GM18507 (cell line): ENCODE measurements at regions not wholly inside any gene's neighbourhood (a gene's known extent, or its start where the extent isn't known, plus 50 kb on each side); places are given as distances from the start of the nearest gene placed in this dataset.
"Not testable (repeated sequence)": the region's sequence is repeated elsewhere in the genome, so short reads cannot be mapped to it uniquely, and the experiment has no call there.

Source experiments
- DNase-seq: peaks from one replicate; pipeline ENCODE4 v3.0.0; 2011; ENCODE audit warnings: low read depth; ENCODE audit not compliant: insufficient read length; ENCODE audit errors: extremely low spot score
- FAIRE-seq: peaks from 2 replicates; lab custom pipeline; 2011; peaks lifted over from hg19 to GRCh38; lab: Jason Lieb, UNC

GRCh38 chr13:81637457-81637856 is 1296.5 kb upstream of the SPRY2 start:
- FAIRE-seq, result no peak
- no peak for DNase-seq

DNA sequence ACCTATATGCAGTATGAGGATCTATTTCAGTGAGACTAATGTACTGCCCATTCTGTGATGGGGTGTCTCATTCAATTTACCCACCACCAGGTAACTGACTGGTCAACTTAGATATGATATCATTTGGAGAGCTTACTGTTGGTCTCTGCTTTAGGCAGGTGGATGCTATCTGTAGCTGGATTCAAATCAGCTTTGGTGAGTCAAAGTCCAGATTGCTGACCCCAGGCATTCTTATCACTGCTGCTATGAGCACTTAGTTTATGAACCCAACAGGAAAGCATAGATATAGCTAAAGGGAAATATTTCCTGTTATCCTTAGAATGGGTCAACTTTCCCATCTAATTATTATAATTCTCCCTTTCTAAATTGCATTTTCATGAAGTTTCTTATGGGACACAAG is 1295.2 kb upstream of the SPRY2 start:
- DNase-seq, result no peak
- FAIRE-seq, result no peak

- DNase-seq, result no peak
- FAIRE-seq, result no peak
These were observed 1274.1 kb upstream of the SPRY2 start for GRCh38 chr13:81615031-81615430.

- FAIRE-seq, result no peak
- DNase-seq, result no peak
These were observed 1269.7 kb upstream of the SPRY2 start for GRCh38 chr13:81610644-81611043.

DNA sequence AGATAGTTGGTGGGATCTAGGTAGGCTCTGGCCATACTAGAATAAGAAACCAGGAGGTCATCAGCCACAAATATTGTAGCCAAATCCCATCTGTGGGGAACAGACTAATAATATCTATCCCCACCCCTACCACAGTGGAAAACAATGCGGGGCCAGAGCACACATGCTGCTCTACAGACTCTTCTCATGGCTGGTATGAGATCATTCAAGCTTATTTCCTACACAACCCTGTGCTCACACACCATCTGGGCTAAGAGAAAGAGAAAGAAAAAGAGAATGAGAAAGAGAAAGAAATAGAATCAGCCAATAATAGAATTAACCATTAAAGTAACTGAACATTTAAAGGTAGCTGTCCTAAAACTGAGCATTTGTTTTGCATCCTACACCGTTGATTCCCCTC is 1268.4 kb upstream of the SPRY2 start:
- FAIRE-seq (no peak), DNase-seq (no peak)

GRCh38 chr13:81606074-81606473 is 1265.1 kb upstream of the SPRY2 start:
- DNase-seq (no peak), FAIRE-seq (no peak)

DNA sequence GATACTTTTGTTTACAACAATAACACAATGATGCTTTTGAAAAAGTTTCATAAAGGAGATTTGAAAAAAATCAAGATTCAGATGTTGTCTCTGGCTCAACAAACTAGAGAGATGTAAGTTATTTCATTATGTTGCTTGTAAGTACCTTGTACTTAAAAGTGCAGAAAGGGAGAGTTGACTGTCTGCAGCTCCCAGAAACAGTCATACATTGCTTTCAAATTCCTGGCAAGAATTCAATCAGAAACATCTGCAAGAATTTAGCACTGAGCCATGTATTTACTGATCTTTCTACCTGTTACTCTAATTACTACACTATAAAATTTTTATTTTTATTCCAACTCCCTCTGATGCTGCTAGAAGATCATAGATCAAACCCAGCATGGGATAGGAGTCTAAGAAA is 1261.3 kb upstream of the SPRY2 start:
- FAIRE-seq (no peak), DNase-seq (no peak)

DNA sequence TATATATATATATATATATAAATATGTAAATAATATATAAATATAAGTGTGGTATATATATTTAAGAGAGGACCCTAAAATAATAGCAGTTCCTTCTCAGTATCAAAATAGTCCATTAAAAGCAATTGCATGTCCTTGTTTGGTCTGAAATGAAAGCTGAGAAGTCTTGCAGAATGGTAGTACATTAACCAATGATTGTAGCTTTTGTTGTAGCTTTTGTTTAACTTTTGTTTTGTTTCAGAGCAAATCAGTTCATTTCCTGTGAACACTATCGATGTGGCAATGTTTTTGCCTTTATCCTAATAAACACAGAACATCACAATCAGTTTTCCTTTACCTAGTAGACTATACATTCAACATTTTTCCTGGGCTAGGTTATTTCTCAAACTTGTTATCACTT is 1256.2 kb upstream of the SPRY2 start:
- FAIRE-seq (no peak), DNase-seq (no peak)

- DNase-seq, result no peak
- FAIRE-seq, result no peak
These were observed 1255.4 kb upstream of the SPRY2 start for GRCh38 chr13:81596224-81596753.

GRCh38 chr13:81591528-81592220 is 1250.7 kb upstream of the SPRY2 start:
- FAIRE-seq (no peak), DNase-seq (no peak)

DNA sequence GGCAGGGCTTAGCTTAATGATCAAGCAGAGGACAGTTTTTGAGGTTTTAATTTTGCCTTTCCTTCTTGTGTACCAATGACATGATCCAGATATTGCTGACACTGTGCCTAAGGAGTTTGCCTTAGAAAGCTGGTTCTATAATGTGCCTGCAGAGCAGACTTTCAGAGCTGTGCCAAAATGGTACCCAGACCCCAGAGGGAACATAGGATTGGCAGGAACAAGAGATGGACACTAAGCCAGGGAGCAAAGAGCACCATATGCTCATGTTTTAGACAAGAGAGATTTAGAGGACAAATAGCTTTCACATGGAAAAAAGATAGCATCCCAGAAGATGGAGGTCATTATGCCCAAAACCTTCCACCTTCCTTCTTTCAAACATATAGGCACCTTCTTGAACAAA is 1241.5 kb upstream of the SPRY2 start:
- no peak for DNase-seq
- no peak for FAIRE-seq

- FAIRE-seq, result no peak
These were observed 1236.8 kb upstream of the SPRY2 start for GRCh38 chr13:81577601-81578195.

GRCh38 chr13:81568824-81569223 is 1227.9 kb upstream of the SPRY2 start:
- no peak for DNase-seq
- FAIRE-seq, result no peak

More at GRCh38 chr13:81577601-81578195, 1236.8 kb upstream of the SPRY2 start:
- DNase-seq, result no peak

GRCh38 chr13:81565849-81566248 is 1224.9 kb upstream of the SPRY2 start:
- DNase-seq (no peak), FAIRE-seq (no peak)

DNA sequence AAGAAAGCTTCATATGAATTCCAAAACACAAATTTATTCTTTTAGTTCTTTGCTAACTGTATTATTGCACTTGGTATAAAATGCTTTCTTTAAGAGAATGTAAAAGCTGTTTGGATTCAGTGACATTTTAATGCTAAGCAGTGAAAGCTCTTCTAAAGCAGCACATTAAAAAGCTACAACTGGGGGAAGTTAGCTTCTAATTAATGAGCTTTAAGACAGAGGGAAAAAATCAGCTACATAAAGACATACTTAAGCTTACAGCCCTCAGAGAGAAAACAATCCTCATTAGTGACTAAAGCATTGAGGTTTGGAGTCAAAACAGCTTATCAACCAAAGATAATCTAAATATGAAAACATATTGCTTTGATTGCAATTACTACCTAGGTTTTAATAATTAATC is 1222.2 kb upstream of the SPRY2 start:
- DNase-seq (no peak), FAIRE-seq (no peak)

- DNase-seq, result no peak
- no peak for FAIRE-seq
These were observed 1221.7 kb upstream of the SPRY2 start for GRCh38 chr13:81562598-81562997.

DNA sequence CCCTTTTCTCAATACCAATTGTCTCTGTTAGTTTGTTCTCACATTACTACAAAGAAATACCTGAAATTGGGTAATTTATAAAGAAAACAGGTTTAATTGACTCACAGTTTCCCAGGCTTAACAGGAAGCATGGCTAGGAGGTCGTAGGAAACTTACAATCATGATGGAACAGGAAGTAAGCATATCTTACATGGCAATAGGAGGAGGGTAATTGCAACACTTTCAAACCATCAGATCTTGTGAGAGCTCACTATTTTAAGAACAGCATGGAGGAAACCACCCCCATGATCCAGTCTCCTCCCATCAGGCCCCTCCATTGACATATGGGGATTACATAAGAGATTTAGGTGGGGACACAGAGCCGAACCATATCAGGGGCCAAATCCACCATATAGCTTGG is 1210.1 kb upstream of the SPRY2 start:
- FAIRE-seq, result no peak
- no peak for DNase-seq

GRCh38 chr13:81546294-81546693 is 1205.4 kb upstream of the SPRY2 start:
- FAIRE-seq, DNase-seq: not testable (repeated sequence)

DNA sequence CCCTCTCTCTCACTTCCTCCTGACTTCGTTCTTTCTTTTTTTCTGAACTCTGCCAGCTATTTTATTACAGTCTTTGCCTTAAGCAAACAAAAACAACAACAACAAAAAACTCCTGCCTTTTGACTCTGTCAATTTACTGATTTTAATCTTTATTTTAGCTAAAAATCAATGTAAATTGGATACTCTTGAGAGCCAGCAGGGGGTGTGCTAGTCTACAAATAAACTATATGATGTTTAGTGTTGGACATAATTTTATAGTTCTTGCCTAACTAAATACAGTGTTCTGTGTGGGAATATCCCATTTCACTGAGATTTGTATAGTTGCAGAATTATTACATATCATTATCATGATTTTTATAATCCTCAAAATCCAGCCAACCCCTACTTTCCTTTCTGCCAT is 1199.9 kb upstream of the SPRY2 start:
- no peak for DNase-seq
- FAIRE-seq, result no peak

DNA sequence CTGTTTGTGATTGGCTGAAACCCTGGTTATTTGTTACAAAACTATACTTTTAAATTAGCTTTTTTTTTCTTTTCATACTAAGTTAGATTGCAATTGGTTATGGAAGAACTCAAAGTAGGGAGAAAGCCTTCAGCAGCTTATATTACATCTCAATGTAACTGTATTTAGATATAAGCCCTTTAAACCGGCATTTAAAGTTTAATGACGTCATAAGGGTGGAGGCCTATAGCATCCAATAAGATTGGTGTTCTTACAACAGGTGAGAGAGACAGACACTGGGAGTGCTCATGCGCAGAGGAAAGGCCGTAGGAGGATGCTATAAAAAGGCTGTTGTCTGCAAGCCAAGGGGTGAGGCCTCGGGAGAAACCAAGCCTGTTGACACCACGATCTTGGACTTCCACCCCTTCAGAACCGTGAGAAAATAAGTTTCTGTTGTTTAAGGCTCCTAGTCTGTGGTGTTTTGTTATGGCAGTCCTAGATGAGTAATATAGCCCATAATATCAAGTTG is 1198.8 kb upstream of the SPRY2 start:
- FAIRE-seq (no peak), DNase-seq (no peak)

- FAIRE-seq (no peak), DNase-seq (no peak)
These were observed 1158.0 kb upstream of the SPRY2 start for GRCh38 chr13:81498969-81499368.
